ENCODE measurements at regions not wholly inside any gene's neighbourhood (a gene's known extent, or its start where the extent isn't known, plus 50 kb on each side); places are given as distances from the start of the nearest gene placed in this dataset.
A peak's percentile ranks its signal among the peaks of the same experiment; 100 is the strongest.

DNA sequence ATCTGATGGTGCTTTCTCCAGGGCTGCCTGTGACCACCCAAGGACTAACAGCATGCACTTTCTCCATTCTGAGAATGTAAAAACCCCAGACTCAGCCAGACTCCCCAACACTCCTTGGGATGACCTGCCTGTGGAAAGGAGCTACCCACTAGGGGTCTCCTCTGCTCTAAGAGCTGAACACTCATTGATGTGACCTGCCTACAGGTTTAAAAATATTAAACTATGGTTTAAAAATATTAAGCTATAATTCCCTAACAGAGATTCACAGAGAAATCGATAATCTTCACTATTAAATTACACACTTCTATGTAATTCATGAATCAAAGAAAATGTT, 696.2 kb upstream of the SLITRK5 start:
- no peak overlapping the region for H2AFZ ChIP-seq (ENCODE audit: low read length)
- no CpG with 5 or more reads among the region's 1 CpG for WGBS (ENCODE audit: extremely low coverage, insufficient read length, low lambda C conversion rate)
- no peaks in the 10 kb centered on the region for H3K9me3 Mint-ChIP-seq

More for the DNA sequence above, 696.2 kb upstream of the SLITRK5 start:
- H3K4me1 Mint-ChIP-seq = peaks cover 0 to 4% of the 10 kb centered on the region in 2 experiments; a peak in 2 of 4 replicates
- Histone ChIP-seq H2BK20ac (ENCODE audit: low read depth, low read length, poor library complexity, severe bottlenecking) (no peak overlapping the region), H3K18ac (ENCODE audit: insufficient read length, low read depth, low read length) (no peak overlapping the region), H3K79me2 (ENCODE audit: insufficient read depth, low read length) (no peaks in the 10 kb centered on the region), H3K9ac (ENCODE audit: extremely low read depth, insufficient read length, low read length) (no peak overlapping the region), H3K27me3 (ENCODE audit: insufficient read depth, low read length) (no peaks in the 10 kb centered on the region), H3K27ac (ENCODE audit: insufficient read length, low read depth, low read length) (no peak overlapping the region), H2BK120ac (ENCODE audit: low read depth, low read length, poor library complexity, severe bottlenecking) (no peak overlapping the region), H4K8ac (replicated peaks; ENCODE audit: insufficient read length, low read depth, low read length) (no peak overlapping the region), H3K23ac (ENCODE audit: insufficient read length, low read depth, low read length) (no peak overlapping the region), H4K91ac (ENCODE audit: insufficient read length, low read depth, low read length) (no peak overlapping the region), H4K5ac (ENCODE audit: insufficient read length, low read depth, low read length) (no peak overlapping the region), H3K4me2 (ENCODE audit: insufficient read depth, insufficient read length, low read length) (no peak overlapping the region), H2BK5ac (ENCODE audit: insufficient read length, low read length) (no peak overlapping the region), H2AK5ac (ENCODE audit: insufficient read length, low read length) (no peak overlapping the region), H3T11ph (ENCODE audit: low read length) (no peak overlapping the region), H3K4me1 (ENCODE audit: insufficient read depth, low read length) (no peaks in the 10 kb centered on the region), H3K79me1 (ENCODE audit: insufficient read depth, low read depth, low read length, poor library complexity, severe bottlenecking) (no peaks in the 10 kb centered on the region), H2BK12ac (ENCODE audit: insufficient read length, low read depth, low read length) (no peak overlapping the region), H3K14ac (ENCODE audit: insufficient read depth, low read length) (no peak overlapping the region), H3K56ac (ENCODE audit: insufficient read length, low read depth, low read length) (no peak overlapping the region), H2BK15ac (ENCODE audit: low read depth, low read length) (no peak overlapping the region), H3K23me2 (ENCODE audit: insufficient read length, low read depth, low read length, poor library complexity, severe bottlenecking) (no peaks in the 10 kb centered on the region), H4K20me1 (ENCODE audit: control insufficient read depth, insufficient read depth, insufficient read length) (no peaks in the 10 kb centered on the region), H3K4ac (ENCODE audit: low read depth, low read length) (no peak overlapping the region), H3K9me3 (ENCODE audit: control insufficient read depth, low read depth, low read length) (no peaks in the 10 kb centered on the region)
- H3K27ac Mint-ChIP-seq = peak overlapping the region in 1 of 3 experiments; percentile 77; a peak in 1 of 7 replicates
- H3K36me3 Mint-ChIP-seq (ENCODE audit: insufficient read depth in 1 of 3, low read depth in 3 of 3) = no peaks in the 10 kb centered on the region
- no peaks in the 10 kb centered on the region for H3K27me3 Mint-ChIP-seq (ENCODE audit: low read depth)
- TF ChIP-seq, protein P1, sequence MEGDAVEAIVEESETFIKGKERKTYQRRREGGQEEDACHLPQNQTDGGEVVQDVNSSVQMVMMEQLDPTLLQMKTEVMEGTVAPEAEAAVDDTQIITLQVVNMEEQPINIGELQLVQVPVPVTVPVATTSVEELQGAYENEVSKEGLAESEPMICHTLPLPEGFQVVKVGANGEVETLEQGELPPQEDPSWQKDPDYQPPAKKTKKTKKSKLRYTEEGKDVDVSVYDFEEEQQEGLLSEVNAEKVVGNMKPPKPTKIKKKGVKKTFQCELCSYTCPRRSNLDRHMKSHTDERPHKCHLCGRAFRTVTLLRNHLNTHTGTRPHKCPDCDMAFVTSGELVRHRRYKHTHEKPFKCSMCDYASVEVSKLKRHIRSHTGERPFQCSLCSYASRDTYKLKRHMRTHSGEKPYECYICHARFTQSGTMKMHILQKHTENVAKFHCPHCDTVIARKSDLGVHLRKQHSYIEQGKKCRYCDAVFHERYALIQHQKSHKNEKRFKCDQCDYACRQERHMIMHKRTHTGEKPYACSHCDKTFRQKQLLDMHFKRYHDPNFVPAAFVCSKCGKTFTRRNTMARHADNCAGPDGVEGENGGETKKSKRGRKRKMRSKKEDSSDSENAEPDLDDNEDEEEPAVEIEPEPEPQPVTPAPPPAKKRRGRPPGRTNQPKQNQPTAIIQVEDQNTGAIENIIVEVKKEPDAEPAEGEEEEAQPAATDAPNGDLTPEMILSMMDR (conservative IDR thresholded peaks at IDR 0.05) = peak; percentile 45; the same call in 2 of the 3 replicates
- DNase-seq = no peak
- H3K4me3 Mint-ChIP-seq = no peak overlapping the region

All from H9 (cell line).